NCI-H1694 (cell line): ENCODE measurements at regions not wholly inside any gene's neighbourhood (a gene's known extent, or its start where the extent isn't known, plus 50 kb on each side); places are given as distances from the start of the nearest gene placed in this dataset.

Experiments
- DNase-seq: peaks from one replicate; lab custom pipeline; 2025; lab: John Stamatoyannopoulos, UW

GRCh38 chr6:113562248-113562647 is 294.9 kb upstream of the MARCKS start:
- no peak for DNase-seq

GRCh38 chr6:113564371-113565171 is 292.6 kb upstream of the MARCKS start:
- DNase-seq: peak; percentile 97

- DNase-seq: no peak
These were observed 291.8 kb upstream of the MARCKS start for GRCh38 chr6:113565306-113565705.

- no peak for DNase-seq
These were observed 287.0 kb upstream of the MARCKS start for GRCh38 chr6:113570161-113570560.

GRCh38 chr6:113570641-113571040 is 286.5 kb upstream of the MARCKS start:
- no peak for DNase-seq

- no peak for DNase-seq
These were observed 283.0 kb upstream of the MARCKS start for GRCh38 chr6:113574147-113574546.

- no peak for DNase-seq
These were observed 280.8 kb upstream of the MARCKS start for GRCh38 chr6:113576310-113576709.

- no peak for DNase-seq
These were observed 278.5 kb upstream of the MARCKS start for GRCh38 chr6:113578691-113579090.

GRCh38 chr6:113584767-113585166 is 272.4 kb upstream of the MARCKS start:
- DNase-seq: no peak

- no peak for DNase-seq
These were observed 271.9 kb upstream of the MARCKS start for GRCh38 chr6:113585246-113585645.

- DNase-seq: no peak
These were observed 270.6 kb upstream of the MARCKS start for GRCh38 chr6:113586413-113587077.

- DNase-seq: no peak
These were observed 270.0 kb upstream of the MARCKS start for GRCh38 chr6:113587078-113587699.

- DNase-seq: no peak
These were observed 268.5 kb upstream of the MARCKS start for GRCh38 chr6:113588646-113589045.

GRCh38 chr6:113591896-113592827 is 265.0 kb upstream of the MARCKS start:
- DNase-seq: no peak

GRCh38 chr6:113594726-113595125 is 262.4 kb upstream of the MARCKS start:
- DNase-seq: no peak

GRCh38 chr6:113595911-113596376 is 261.2 kb upstream of the MARCKS start:
- DNase-seq: no peak

GRCh38 chr6:113596387-113597230 is 260.5 kb upstream of the MARCKS start:
- DNase-seq: no peak

GRCh38 chr6:113597231-113597583 is 259.9 kb upstream of the MARCKS start:
- DNase-seq: no peak

GRCh38 chr6:113598786-113599185 is 258.4 kb upstream of the MARCKS start:
- DNase-seq: no peak

GRCh38 chr6:113599444-113599843 is 257.7 kb upstream of the MARCKS start:
- DNase-seq: no peak
